Mesendoderm (in vitro differentiated cells): ENCODE measurements at regions not wholly inside any gene's neighbourhood (a gene's known extent, or its start where the extent isn't known, plus 50 kb on each side); places are given as distances from the start of the nearest gene placed in this dataset.
"Not testable (repeated sequence)": the region's sequence is repeated elsewhere in the genome, so short reads cannot be mapped to it uniquely, and the experiment has no call there.

Source experiments
- DNase-seq: peaks from one replicate; pipeline ENCODE4 v3.0.0; 2013
- H2AK5ac ChIP-seq: 2 replicates; pipeline ENCODE4 v1.6.1; 2013; ENCODE audit warnings: low read length, inconsistent platforms
- H2BK120ac ChIP-seq: 2 replicates; pipeline ENCODE4 v1.6.1; 2013; ENCODE audit warnings: low read depth, mild to moderate bottlenecking, low read length, moderate library complexity, mixed read lengths
- H2BK15ac ChIP-seq: replicated peaks from 2 replicates; pipeline ENCODE4 v1.6.1; 2013; ENCODE audit warnings: low read depth, mild to moderate bottlenecking, moderate library complexity
- H2BK5ac ChIP-seq: 2 replicates; pipeline ENCODE4 v1.6.1; 2013; ENCODE audit warnings: low read length, inconsistent platforms
- H3K18ac ChIP-seq: 2 replicates; pipeline ENCODE4 v1.6.1; 2013; ENCODE audit warnings: mild to moderate bottlenecking, low read length, mixed read lengths
- H3K23ac ChIP-seq: one replicate; pipeline ENCODE4 v1.6.1; 2013; ENCODE audit warnings: low read length
- H3K27ac ChIP-seq: 2 replicates; pipeline ENCODE4 v1.5.1; 2013; ENCODE audit warnings: low read depth, mild to moderate bottlenecking, inconsistent platforms, low read length, moderate library complexity
- H3K27me3 ChIP-seq: 2 replicates; pipeline ENCODE4 v1.6.1; 2013; ENCODE audit warnings: low read length, control low read depth, mild to moderate bottlenecking, inconsistent platforms; ENCODE audit not compliant: insufficient read depth, poor library complexity
- H3K36me3 ChIP-seq: 2 replicates; pipeline ENCODE4 v1.6.1; 2013; ENCODE audit warnings: low read length, inconsistent platforms; ENCODE audit not compliant: control insufficient read depth, insufficient read depth
- H3K4ac ChIP-seq: one replicate; pipeline ENCODE4 v1.6.1; 2013; ENCODE audit warnings: low read depth, mild to moderate bottlenecking, low read length, moderate library complexity
- H3K4me1 ChIP-seq: 2 replicates; pipeline ENCODE4 v1.6.1; 2013; ENCODE audit warnings: low read depth, low read length, inconsistent platforms; ENCODE audit not compliant: control insufficient read depth
- H3K4me2 ChIP-seq: 2 replicates; pipeline ENCODE4 v1.6.1; 2013; ENCODE audit warnings: low read length
- H3K4me3 ChIP-seq: 2 replicates; pipeline ENCODE4 v1.5.1; 2013; ENCODE audit warnings: mild to moderate bottlenecking, low read length
- H3K56ac ChIP-seq: one replicate; pipeline ENCODE4 v1.6.1; 2013; ENCODE audit warnings: low read length
- H3K79me1 ChIP-seq: 2 replicates; pipeline ENCODE4 v1.6.1; 2013; ENCODE audit warnings: low read length, inconsistent platforms
- H3K79me2 ChIP-seq: 2 replicates; pipeline ENCODE4 v1.6.1; 2013; ENCODE audit warnings: mild to moderate bottlenecking, low read length; ENCODE audit not compliant: control insufficient read depth, insufficient read depth
- H3K9ac ChIP-seq: 2 replicates; pipeline ENCODE4 v1.6.1; 2013; ENCODE audit warnings: low read length, inconsistent platforms
- H4K5ac ChIP-seq: one replicate; pipeline ENCODE4 v1.6.1; 2013; ENCODE audit warnings: low read length
- H4K8ac ChIP-seq: one replicate; pipeline ENCODE4 v1.6.1; 2013; ENCODE audit warnings: low read depth, mild to moderate bottlenecking, control low read depth, low read length, moderate library complexity
- WGBS: extraction: QIAGEN DNeasy Blood & Tissue Kit; methylation state at CpG from one replicate; pipeline ENCODE4 v1.1.7; 2013; ENCODE audit warnings: low lambda C conversion rate, missing lambda C conversion rate; ENCODE audit not compliant: insufficient coverage; ENCODE audit errors: extremely low coverage; 5-methylcytosine and 5-hydroxymethylcytosine counted together

DNA sequence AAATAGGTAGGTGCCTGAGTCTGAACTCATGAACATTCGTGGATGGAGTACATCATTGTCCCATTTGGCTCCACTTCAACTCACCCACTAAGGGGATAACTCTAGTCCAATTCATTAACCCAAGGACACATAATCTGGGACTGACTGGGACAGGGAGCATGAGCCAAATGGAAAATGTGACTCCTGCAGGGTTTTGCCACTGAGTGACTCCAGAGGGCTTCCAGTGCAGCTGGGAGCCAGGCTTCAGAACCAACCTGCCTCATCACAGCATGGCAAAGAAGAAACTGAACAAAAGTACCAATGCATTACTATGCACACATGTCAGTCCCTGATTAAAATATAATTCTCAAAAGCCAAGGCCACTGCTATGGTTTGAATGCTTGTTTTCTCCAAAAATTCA, 159.7 kb upstream of the SNX2 start:
- no peak overlapping the region for H4K8ac ChIP-seq
- H3K36me3 ChIP-seq, result no peaks in the 10 kb centered on the region
- no peak overlapping the region for H4K5ac ChIP-seq
- H3K4me3 ChIP-seq, result no peak overlapping the region
- H3K79me2 ChIP-seq, result no peaks in the 10 kb centered on the region
- H3K23ac ChIP-seq, result no peak overlapping the region
- H2BK5ac ChIP-seq, result no peak overlapping the region
- no peaks in the 10 kb centered on the region for H3K79me1 ChIP-seq
- no peaks in the 10 kb centered on the region for H3K27me3 ChIP-seq
- no CpG with 5 or more reads among the region's 1 CpG for WGBS
- H3K4me1 ChIP-seq, result peaks cover 2% of the 10 kb centered on the region
- no peak overlapping the region for H3K18ac ChIP-seq
- no peak overlapping the region for H3K9ac ChIP-seq
- no peak overlapping the region for H3K4ac ChIP-seq
- no peak overlapping the region for H2BK15ac ChIP-seq
- H2BK120ac ChIP-seq, result no peak overlapping the region
- H3K4me2 ChIP-seq, result no peak overlapping the region
- DNase-seq, result peak; percentile 42
- H3K27ac ChIP-seq, result no peak overlapping the region
- no peak overlapping the region for H3K56ac ChIP-seq
- H2AK5ac ChIP-seq, result no peak overlapping the region

- peak overlapping the region; percentile 70 for H3K18ac ChIP-seq
- no peak overlapping the region for H3K9ac ChIP-seq
- no peak overlapping the region for H4K5ac ChIP-seq
- DNase-seq, result peak; percentile 57
- no peak overlapping the region for H2BK15ac ChIP-seq
- no peaks in the 10 kb centered on the region for H3K79me2 ChIP-seq
- no peaks in the 10 kb centered on the region for H3K27me3 ChIP-seq
- H3K23ac ChIP-seq, result no peak overlapping the region
- no peak overlapping the region for H2BK5ac ChIP-seq
- no peak overlapping the region for H2BK120ac ChIP-seq
- H3K36me3 ChIP-seq, result no peaks in the 10 kb centered on the region
- no peak overlapping the region for H3K27ac ChIP-seq
- peaks cover 2% of the 10 kb centered on the region for H3K4me1 ChIP-seq
- no peak overlapping the region for H3K4me2 ChIP-seq
- no peaks in the 10 kb centered on the region for H3K79me1 ChIP-seq
- H4K8ac ChIP-seq, result no peak overlapping the region
- H3K4ac ChIP-seq, result no peak overlapping the region
- H3K56ac ChIP-seq, result no peak overlapping the region
- H3K4me3 ChIP-seq, result no peak overlapping the region
- H2AK5ac ChIP-seq, result no peak overlapping the region
Measured at GRCh38 chr5:122615832-122616231, 159.0 kb upstream of the SNX2 start.

GRCh38 chr5:122618046-122618445, 156.8 kb upstream of the SNX2 start:
- H2BK120ac ChIP-seq, H3K4me3 ChIP-seq, H2BK15ac ChIP-seq, H3K18ac ChIP-seq, H3K4ac ChIP-seq, H4K8ac ChIP-seq, H3K9ac ChIP-seq, H2AK5ac ChIP-seq, H4K5ac ChIP-seq, H3K4me2 ChIP-seq, H3K27ac ChIP-seq, DNase-seq, H3K23ac ChIP-seq, H3K79me1 ChIP-seq, H3K79me2 ChIP-seq, H3K36me3 ChIP-seq, H2BK5ac ChIP-seq, H3K27me3 ChIP-seq, H3K56ac ChIP-seq, H3K4me1 ChIP-seq: not testable (repeated sequence)
- no CpG with 5 or more reads among the region's 5 CpGs for WGBS

DNA sequence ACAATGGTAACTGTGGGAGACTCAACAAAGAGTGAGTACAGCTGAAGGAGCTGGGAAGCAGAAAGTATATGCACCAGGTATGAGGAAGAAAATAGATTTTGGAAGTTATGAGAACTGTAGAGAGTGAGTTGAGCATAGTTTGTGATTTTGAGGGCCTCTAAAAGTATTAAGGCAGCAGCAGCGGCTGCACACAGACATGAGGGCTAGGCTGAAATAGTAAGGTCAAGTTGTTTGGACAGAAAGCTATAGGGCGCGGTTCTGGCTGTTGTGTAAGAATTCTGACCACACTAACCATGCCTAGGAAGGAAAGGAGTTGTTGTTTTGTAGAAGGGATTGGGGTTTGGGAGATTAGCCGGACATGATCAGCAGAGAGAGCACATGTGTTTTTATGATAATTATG, 154.1 kb upstream of the SNX2 start:
- H3K4ac ChIP-seq, H3K4me2 ChIP-seq, H3K23ac ChIP-seq, H2BK15ac ChIP-seq, H3K56ac ChIP-seq, H2BK120ac ChIP-seq, H3K79me1 ChIP-seq, H3K18ac ChIP-seq, H3K4me3 ChIP-seq, H3K79me2 ChIP-seq, H3K4me1 ChIP-seq, H4K8ac ChIP-seq, H4K5ac ChIP-seq, DNase-seq, H3K9ac ChIP-seq, H2AK5ac ChIP-seq, H2BK5ac ChIP-seq, H3K27me3 ChIP-seq, H3K36me3 ChIP-seq, H3K27ac ChIP-seq: not testable (repeated sequence)
- WGBS, result no CpG with 5 or more reads among the region's 4 CpGs

DNA sequence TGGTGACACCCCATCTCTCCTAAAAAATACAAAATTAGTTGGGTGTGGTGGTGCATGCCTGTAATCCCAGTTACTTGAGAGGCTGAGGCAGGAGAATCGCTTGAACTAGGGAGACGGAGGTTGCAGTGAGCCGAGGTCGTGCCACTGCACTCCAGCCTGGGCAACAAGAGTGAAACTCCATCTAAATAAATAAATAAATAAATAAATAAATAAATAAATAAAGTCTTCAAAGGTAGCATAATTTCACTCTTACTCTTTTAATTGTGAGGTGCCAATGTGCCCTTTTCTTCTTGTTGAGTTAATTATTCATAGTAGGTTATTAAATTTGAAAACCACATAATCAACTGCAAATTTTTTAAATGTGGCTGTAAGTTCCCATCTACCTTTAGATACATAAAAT, 146.2 kb upstream of the SNX2 start:
- not testable (repeated sequence) for H3K36me3 ChIP-seq, H2BK120ac ChIP-seq, H3K23ac ChIP-seq, H3K9ac ChIP-seq, H3K4me3 ChIP-seq, H2AK5ac ChIP-seq, H3K79me2 ChIP-seq, H3K18ac ChIP-seq, H4K8ac ChIP-seq, H3K79me1 ChIP-seq, H3K27me3 ChIP-seq, H3K56ac ChIP-seq, H3K4ac ChIP-seq, H2BK5ac ChIP-seq, DNase-seq, H3K4me2 ChIP-seq, H3K27ac ChIP-seq, H4K5ac ChIP-seq, H3K4me1 ChIP-seq, H2BK15ac ChIP-seq
- no CpG with 5 or more reads among the region's 4 CpGs for WGBS

DNA sequence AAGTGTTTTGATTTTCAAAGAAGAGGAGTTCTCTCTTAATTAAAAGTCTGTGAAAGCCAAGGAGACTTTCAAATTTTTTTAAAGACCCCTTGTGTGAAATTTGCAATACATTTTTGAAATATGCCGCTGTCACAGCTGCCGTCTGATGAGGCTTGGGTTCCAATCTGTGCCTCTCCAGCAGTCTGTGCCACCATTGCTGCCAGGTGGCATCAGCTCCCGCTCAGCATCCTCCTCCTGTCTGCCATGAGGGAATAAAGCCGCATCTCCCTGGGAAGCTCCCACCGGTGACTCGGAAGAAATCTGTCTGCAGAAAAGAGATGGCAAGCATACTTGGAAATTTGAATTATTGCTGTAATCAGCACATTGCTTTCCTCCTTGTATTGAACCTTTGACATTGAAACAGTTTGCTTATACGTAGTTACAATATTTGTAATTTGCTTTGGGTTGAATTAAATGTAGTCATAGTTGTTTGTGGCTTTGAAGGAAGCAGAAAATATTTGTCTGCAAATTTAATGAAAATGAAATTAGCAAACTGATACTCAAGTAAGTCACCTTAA, 145.7 kb upstream of the SNX2 start:
- no peaks in the 10 kb centered on the region for H3K79me1 ChIP-seq
- no CpG with 5 or more reads among the region's 7 CpGs for WGBS
- no peaks in the 10 kb centered on the region for H3K4me1 ChIP-seq
- H3K9ac ChIP-seq, result no peak overlapping the region
- no peak overlapping the region for H3K4me3 ChIP-seq
- H3K79me2 ChIP-seq, result no peaks in the 10 kb centered on the region
- H4K5ac ChIP-seq, result no peak overlapping the region
- no peak overlapping the region for H3K4me2 ChIP-seq
- H2AK5ac ChIP-seq, result no peak overlapping the region
- no peaks in the 10 kb centered on the region for H3K27me3 ChIP-seq
- no peak overlapping the region for H3K56ac ChIP-seq
- H3K4ac ChIP-seq, result no peak overlapping the region
- no peak overlapping the region for H3K23ac ChIP-seq
- no peak overlapping the region for H3K18ac ChIP-seq
- H3K27ac ChIP-seq, result no peak overlapping the region
- no peak overlapping the region for H4K8ac ChIP-seq
- H3K36me3 ChIP-seq, result no peaks in the 10 kb centered on the region
- no peak overlapping the region for H2BK120ac ChIP-seq
- no peak overlapping the region for H2BK15ac ChIP-seq
- H2BK5ac ChIP-seq, result no peak overlapping the region
- DNase-seq, result no peak
